SH-SY5Y (cell line): ENCODE measurements at regions not wholly inside any gene's neighbourhood (a gene's known extent, or its start where the extent isn't known, plus 50 kb on each side); places are given as distances from the start of the nearest gene placed in this dataset.

Source experiments
- GATA2 ChIP-seq: IDR thresholded peaks from 2 replicates; pipeline ENCODE4 v1.6.1; 2011; ENCODE audit warnings: mild to moderate bottlenecking, low read depth, low read length
- GATA3 ChIP-seq: IDR thresholded peaks from 2 replicates; pipeline ENCODE4 v1.6.1; 2011; ENCODE audit warnings: low read depth, mild to moderate bottlenecking, low read length, moderate library complexity

DNA sequence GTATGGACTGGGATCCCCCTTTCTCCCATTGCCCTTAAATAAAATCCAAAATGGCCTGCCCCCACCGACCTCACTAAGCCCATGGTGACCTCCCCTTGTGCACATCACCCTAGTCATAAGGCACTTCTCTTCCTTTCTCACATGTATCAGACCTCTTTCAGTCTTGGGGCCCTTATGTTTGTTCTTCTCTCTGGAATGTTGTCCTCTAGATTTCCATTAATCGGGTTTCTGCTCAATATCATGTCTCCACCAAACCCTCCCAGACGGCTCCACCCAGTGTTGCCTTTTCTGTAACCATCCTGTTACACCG lies 196.3 kb downstream of the ERCC6L2 start:
- no peak for TF ChIP-seq GATA2
- TF ChIP-seq GATA3, result no peak

GRCh38 chr9:96071076-96071814 lies 195.8 kb downstream of the ERCC6L2 start:
- TF ChIP-seq GATA2 (no peak), GATA3 (no peak)

DNA sequence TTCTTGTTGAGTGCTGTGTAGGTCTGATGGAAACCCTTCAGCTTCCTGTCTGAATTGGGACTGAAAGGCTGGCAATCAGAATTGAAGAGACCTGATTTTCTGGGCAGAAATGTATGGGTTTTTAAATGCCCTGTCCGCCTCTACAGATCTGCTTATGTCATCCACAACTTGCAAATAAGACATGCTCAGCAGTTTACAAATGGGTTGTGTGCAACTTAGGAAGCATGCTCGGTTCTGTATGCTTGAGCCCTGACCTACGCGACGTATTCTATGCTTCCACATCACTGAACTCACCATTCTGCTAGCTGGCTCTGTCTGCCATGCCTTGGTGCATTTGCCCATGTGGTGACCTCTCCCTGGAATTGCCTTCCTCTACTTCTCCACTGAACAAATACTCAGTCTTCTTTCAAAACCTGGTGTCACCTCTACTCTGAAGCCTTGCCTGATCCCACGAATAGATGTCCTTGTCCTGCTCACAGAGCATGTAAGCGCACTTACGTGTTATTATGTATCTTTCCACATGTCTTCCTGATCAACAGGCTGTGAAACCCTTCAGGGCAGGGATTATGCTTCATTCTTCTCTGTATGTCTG lies 194.2 kb downstream of the ERCC6L2 start:
- no peak for TF ChIP-seq GATA3
- no peak for TF ChIP-seq GATA2

DNA sequence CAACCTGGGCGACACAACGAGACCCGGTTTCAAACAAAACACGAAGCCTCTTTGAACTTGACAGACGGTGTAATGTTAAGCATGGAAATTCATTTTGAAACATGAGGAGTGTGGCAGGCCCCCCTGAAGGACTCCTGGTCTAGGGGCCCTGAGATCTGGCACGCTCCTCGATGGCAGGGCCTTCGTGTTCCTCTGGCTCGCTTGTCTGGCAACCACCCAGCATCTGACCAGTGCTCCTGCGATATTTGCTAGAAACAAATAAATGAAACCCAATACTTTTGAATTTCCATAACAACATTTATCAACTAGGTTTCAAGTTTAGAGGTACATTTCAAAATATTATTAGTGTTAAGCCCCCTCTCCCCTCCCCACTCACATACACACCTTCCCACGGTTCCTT lies 193.0 kb downstream of the ERCC6L2 start:
- no peak for TF ChIP-seq GATA3
- no peak for TF ChIP-seq GATA2

GRCh38 chr9:96067600-96067999 lies 192.1 kb downstream of the ERCC6L2 start:
- TF ChIP-seq GATA3 (no peak), GATA2 (no peak)

DNA sequence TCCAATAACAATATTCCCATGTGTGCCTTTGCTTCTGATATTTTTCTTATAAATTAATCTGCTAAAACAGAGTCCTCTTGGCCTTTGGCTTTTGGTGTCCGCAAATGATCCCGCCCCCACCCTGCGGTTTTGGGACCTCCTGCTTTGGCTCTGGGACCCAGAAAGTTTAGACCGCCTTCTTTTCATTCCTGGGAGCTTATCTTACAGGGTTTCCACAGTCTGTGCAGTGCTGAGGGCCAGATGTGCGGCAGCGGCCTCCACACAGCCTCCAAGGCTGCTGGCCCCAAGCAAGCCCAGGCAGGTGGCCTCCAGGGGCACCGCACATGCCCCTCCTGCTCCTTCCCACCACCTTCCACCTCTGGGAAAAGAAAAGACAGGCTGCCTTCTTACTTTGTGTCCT lies 191.5 kb downstream of the ERCC6L2 start:
- no peak for TF ChIP-seq GATA2

DNA sequence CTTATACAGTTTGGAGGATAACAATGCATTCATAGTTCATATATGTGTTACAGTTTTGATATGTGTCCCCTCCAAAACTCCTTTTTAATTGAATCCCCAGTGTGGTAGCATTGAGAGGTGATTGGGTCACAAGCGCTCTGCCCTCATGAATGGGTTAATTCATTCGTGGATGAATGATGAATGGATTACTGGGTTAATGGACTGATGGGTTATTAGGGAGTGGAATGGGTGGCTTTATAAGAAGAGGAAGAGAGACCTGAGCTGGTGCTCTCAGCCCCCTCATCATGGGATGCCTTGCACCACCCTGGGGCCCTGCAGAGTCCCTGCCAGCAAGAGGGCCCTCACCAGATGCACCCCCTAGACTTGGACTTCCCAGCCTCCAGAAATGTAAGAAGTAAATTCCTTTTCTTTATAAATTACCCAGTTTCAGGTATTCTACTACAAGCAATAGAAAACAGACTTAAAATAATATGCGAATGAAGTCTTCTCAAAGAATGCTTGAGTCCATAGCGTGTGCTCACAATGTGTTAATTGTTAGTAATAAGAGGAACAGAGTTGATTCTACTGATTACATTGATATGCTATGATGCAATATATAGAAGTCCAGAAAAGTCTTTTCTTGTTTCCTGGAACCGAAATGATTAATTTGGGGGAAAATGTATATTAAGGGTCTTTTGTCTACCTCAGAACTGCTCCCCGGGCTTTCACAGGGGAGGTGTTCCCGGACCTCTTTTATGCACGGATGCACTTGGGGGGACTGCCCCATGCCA lies 190.2 kb downstream of the ERCC6L2 start:
- TF ChIP-seq GATA3 (no peak), GATA2 (no peak)

GRCh38 chr9:96064826-96065481 lies 189.5 kb downstream of the ERCC6L2 start:
- no peak for TF ChIP-seq GATA2
- TF ChIP-seq GATA3, result no peak

- no peak for TF ChIP-seq GATA3
Measured at GRCh38 chr9:96062854-96063253, 187.4 kb downstream of the ERCC6L2 start.

GRCh38 chr9:96062031-96062430 lies 186.5 kb downstream of the ERCC6L2 start:
- TF ChIP-seq GATA3 (no peak), GATA2 (no peak)

DNA sequence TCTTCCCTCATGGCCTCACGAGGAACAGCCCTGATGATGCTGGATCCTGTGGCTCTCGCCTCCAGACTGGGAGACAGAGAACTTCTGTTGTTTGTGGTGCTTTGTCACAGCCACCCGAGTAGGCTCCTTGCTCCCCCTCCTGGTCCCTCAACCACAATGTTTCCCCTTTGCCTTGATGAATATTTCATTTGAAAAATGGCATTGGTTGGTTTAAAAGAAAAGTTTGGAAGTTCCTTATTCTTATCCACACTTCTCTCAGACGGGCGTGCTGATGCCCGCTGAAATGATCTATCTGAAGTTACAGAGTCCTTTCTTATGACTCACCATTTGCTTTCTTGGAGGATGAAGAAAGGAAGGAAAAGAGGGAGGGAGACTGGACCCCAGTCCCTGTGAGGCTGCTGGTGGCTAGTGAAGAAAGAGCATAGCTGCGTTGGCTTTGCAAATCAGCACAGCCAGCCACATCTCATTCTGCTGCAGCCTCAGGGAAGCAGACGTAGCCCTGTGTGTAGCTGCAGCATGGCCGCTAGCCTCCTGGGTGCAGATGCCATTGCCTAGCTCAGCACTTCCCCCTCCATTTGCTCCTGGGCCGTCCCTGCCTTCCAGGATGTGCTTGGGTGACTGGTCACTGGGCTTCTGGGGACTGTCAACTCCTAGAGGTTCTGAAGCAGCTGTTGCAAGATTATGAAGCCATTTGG lies 185.9 kb downstream of the ERCC6L2 start:
- TF ChIP-seq GATA3, result no peak
- TF ChIP-seq GATA2, result no peak

DNA sequence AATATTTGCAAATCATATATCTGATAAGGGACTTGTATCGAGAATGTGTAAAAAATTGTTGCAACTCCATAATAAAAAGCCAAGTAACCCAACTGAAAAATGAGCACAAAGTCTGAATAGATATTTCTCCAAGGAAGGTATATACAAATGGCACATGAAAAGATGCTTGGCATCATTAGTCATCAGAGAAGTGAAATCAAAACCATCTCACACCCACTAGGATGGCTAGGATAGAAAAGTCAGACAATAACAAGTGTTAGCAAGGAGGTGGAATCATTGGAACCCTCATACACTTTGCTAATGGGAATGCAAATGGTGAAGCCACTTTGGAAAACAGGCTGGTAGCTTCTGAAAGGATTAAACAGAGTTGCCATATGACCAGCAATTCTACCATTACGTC lies 182.7 kb downstream of the ERCC6L2 start:
- TF ChIP-seq GATA2, result no peak

- TF ChIP-seq GATA2 (no peak), GATA3 (no peak)
Measured at GRCh38 chr9:96057155-96057554, 181.7 kb downstream of the ERCC6L2 start.

DNA sequence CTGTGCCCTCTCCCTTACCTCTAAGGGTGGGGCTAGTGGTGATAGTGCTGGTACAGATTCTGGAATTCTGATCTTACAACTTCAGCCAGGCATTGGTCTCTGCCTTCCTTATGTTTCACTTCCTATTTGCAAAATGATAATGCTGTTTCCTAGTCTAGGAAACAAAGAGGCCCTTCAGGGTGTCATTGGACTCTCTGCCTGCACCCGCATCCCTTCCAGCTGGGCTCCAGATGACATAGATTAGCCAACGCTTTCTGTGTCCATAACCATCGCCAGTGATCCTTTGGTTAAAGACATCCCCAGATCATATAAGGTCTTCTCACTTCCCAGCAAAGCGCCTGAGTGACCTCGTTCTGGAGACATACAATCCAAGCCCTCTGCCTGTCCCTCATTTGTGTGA lies 180.7 kb downstream of the ERCC6L2 start:
- TF ChIP-seq GATA2, result no peak
- no peak for TF ChIP-seq GATA3
